ENCODE measurements at regions not wholly inside any gene's neighbourhood (a gene's known extent, or its start where the extent isn't known, plus 50 kb on each side); places are given as distances from the start of the nearest gene placed in this dataset.

- intact Hi-C loops (cut with DNase I): no loop called here
- 84 to 88% (median 86%) methylated on average over 2 of the region's 2 CpGs for WGBS, 3 donors
- H3K27me3 ChIP-seq: no peaks in the 10 kb centered on the region
- no peak overlapping the region for H3K27ac ChIP-seq
- H3K4me3 ChIP-seq: no peak overlapping the region
- H3K36me3 ChIP-seq: no peaks in the 10 kb centered on the region
- DNase-seq: no peak
- no peaks in the 10 kb centered on the region for H3K9me3 ChIP-seq
- TF ChIP-seq POLR2A (IDR thresholded peaks at IDR 0.05): no peak
- H3K4me1 ChIP-seq (ENCODE audit: insufficient read depth): no peaks in the 10 kb centered on the region
Measured at GRCh38 chr3:96734273-96735009, 80.0 kb upstream of the EPHA6 start.

- H3K36me3 ChIP-seq: no peaks in the 10 kb centered on the region
- no peak for DNase-seq
- no peak for TF ChIP-seq EP300 (IDR thresholded peaks at IDR 0.05)
- TF ChIP-seq POLR2A (IDR thresholded peaks at IDR 0.05): no peak
- no peak for TF ChIP-seq CTCF (IDR thresholded peaks at IDR 0.05)
- no peaks in the 10 kb centered on the region for H3K27me3 ChIP-seq
- H3K27ac ChIP-seq: no peak overlapping the region
- intact Hi-C loops (cut with DNase I): no loop called here
- H3K4me3 ChIP-seq: no peak overlapping the region
- no peaks in the 10 kb centered on the region for H3K4me1 ChIP-seq (ENCODE audit: insufficient read depth)
- no peaks in the 10 kb centered on the region for H3K9me3 ChIP-seq
Measured at GRCh38 chr3:96748139-96748538, 66.3 kb upstream of the EPHA6 start.

- H3K36me3 ChIP-seq: no peaks in the 10 kb centered on the region
- no peaks in the 10 kb centered on the region for H3K27me3 ChIP-seq
- no peak overlapping the region for H3K27ac ChIP-seq
- intact Hi-C loops (cut with DNase I): no loop called here
- no peaks in the 10 kb centered on the region for H3K4me1 ChIP-seq (ENCODE audit: insufficient read depth)
- DNase-seq: no peak
- no peaks in the 10 kb centered on the region for H3K9me3 ChIP-seq
- TF ChIP-seq CTCF (IDR thresholded peaks at IDR 0.05): no peak
- no peak for TF ChIP-seq EP300 (IDR thresholded peaks at IDR 0.05)
- no peak for TF ChIP-seq POLR2A (IDR thresholded peaks at IDR 0.05)
- 82 to 96% (median 89%) methylated on average over 2 of the region's 2 CpGs for WGBS, 3 donors
- H3K4me3 ChIP-seq: no peak overlapping the region
Measured at GRCh38 chr3:96750094-96750767, 64.2 kb upstream of the EPHA6 start.

- Histone ChIP-seq H3K27me3 (no peaks in the 10 kb centered on the region), H3K27ac (no peak overlapping the region), H3K36me3 (no peaks in the 10 kb centered on the region), H3K4me1 (ENCODE audit: insufficient read depth) (no peaks in the 10 kb centered on the region), H3K4me3 (no peak overlapping the region), H3K9me3 (no peaks in the 10 kb centered on the region)
- TF ChIP-seq POLR2A (IDR thresholded peaks at IDR 0.05) (no peak), EP300 (IDR thresholded peaks at IDR 0.05) (no peak), CTCF (IDR thresholded peaks at IDR 0.05) (no peak)
- WGBS, 3 donors: 75 to 85% (median 81%) methylated on average over 13 of the region's 13 CpGs
- DNase-seq: no peak
- intact Hi-C loops (cut with DNase I): no loop called here
Measured at GRCh38 chr3:96753124-96753523, 61.3 kb upstream of the EPHA6 start.

GRCh38 chr3:96754128-96754527, 60.3 kb upstream of the EPHA6 start:
- no peaks in the 10 kb centered on the region for H3K4me1 ChIP-seq (ENCODE audit: insufficient read depth)
- H3K27me3 ChIP-seq: no peaks in the 10 kb centered on the region
- intact Hi-C loops (cut with DNase I): no loop called here
- no peaks in the 10 kb centered on the region for H3K36me3 ChIP-seq
- TF ChIP-seq EP300 (IDR thresholded peaks at IDR 0.05) (no peak), POLR2A (IDR thresholded peaks at IDR 0.05) (no peak), CTCF (IDR thresholded peaks at IDR 0.05) (no peak)
- WGBS, 3 donors: 74 to 82% (median 81%) methylated on average over 5 of the region's 5 CpGs
- H3K9me3 ChIP-seq: no peaks in the 10 kb centered on the region
- H3K4me3 ChIP-seq: no peak overlapping the region
- no peak overlapping the region for H3K27ac ChIP-seq
- no peak for DNase-seq
